BJ (cell line): ENCODE measurements at regions not wholly inside any gene's neighbourhood (a gene's known extent, or its start where the extent isn't known, plus 50 kb on each side); places are given as distances from the start of the nearest gene placed in this dataset.

Experiments
- CTCF ChIA-PET: fragments of 350-600 bp; formaldehyde crosslinking; extraction: SDS; loops from one replicate; lab custom pipeline; 2021; ENCODE audit warnings: antibody characterized with exemption, inconsistent platforms; lab: Yijun Ruan, JAX
- POLR2A ChIA-PET: fragments of 300-600 bp; sonication (Branson Sonifier 250); formaldehyde crosslinking; extraction: SDS; loops from one replicate; lab custom pipeline; 2021; ENCODE audit warnings: antibody characterized with exemption; lab: Charles Lee
- DNase-seq: peaks from one replicate; pipeline ENCODE4 v3.0.0-alpha.2; 2011; ENCODE audit warnings: low read depth
- H3K27me3 ChIP-seq: 2 replicates; pipeline ENCODE4 v1.6.0; 2011; ENCODE audit warnings: low read length; ENCODE audit not compliant: control insufficient read depth, insufficient read depth
- H3K36me3 ChIP-seq: 2 replicates; pipeline ENCODE4 v1.5.1; 2011; ENCODE audit warnings: low read length; ENCODE audit not compliant: control insufficient read depth, insufficient read depth
- H3K4me3 ChIP-seq: 2 replicates; pipeline ENCODE4 v1.5.1; 2011; ENCODE audit warnings: low read depth, mild to moderate bottlenecking, control low read depth, low read length
- TF ChIP-seq, protein P1 (sequence below): IDR thresholded peaks from 2 replicates; pipeline ENCODE4 v1.5.1; 2011; ENCODE audit warnings: low read depth, mild to moderate bottlenecking, control low read depth, inconsistent platforms, low read length, moderate library complexity; ENCODE audit not compliant: insufficient read depth

DNA sequence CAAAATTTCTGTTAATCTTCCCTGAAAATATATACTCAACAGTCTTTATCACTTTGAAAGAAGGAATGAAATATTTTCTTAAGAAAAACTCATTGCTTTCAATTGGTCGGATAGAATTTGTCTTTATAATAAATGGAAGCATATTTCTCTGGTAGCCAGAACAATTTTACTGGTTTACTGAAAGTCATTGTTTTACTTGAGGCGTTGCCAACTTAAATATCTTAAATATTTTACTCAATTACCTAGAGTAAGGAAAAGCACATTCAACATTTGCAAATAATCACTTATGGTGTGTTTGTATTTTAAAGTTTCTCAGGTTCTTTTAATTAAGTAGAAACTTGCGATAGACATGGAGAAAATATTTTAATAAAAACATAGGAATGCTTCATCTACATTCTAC, 1181.7 kb downstream of the EFNA5 start:
- no peaks in the 10 kb centered on the region for H3K27me3 ChIP-seq
- POLR2A ChIA-PET = no interaction called here
- no peaks in the 10 kb centered on the region for H3K36me3 ChIP-seq
- no peak for DNase-seq
- CTCF ChIA-PET = no interaction called here
- no peak overlapping the region for H3K4me3 ChIP-seq
- TF ChIP-seq, protein P1, sequence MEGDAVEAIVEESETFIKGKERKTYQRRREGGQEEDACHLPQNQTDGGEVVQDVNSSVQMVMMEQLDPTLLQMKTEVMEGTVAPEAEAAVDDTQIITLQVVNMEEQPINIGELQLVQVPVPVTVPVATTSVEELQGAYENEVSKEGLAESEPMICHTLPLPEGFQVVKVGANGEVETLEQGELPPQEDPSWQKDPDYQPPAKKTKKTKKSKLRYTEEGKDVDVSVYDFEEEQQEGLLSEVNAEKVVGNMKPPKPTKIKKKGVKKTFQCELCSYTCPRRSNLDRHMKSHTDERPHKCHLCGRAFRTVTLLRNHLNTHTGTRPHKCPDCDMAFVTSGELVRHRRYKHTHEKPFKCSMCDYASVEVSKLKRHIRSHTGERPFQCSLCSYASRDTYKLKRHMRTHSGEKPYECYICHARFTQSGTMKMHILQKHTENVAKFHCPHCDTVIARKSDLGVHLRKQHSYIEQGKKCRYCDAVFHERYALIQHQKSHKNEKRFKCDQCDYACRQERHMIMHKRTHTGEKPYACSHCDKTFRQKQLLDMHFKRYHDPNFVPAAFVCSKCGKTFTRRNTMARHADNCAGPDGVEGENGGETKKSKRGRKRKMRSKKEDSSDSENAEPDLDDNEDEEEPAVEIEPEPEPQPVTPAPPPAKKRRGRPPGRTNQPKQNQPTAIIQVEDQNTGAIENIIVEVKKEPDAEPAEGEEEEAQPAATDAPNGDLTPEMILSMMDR = no peak

DNA sequence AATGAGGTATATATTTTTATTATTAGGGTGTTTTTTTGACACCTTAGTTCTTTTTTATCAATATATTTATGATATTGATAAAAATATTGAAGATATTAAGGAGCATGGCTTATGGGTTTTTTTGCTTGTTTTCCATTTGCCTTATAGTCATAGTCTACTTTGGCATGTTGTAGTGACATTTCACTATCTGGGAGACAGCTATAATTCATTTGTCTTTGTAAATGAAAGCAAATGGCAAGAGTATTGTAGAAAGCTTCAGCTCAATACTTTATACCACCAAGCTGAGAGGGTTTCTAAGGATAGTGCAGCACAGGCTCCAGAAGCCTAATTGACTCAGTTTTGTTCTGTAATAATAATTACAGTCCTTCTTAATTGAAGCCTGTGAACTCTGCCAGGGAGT, 1182.3 kb downstream of the EFNA5 start:
- H3K36me3 ChIP-seq = no peaks in the 10 kb centered on the region
- H3K27me3 ChIP-seq = no peaks in the 10 kb centered on the region
- TF ChIP-seq, protein P1 = no peak
- ChIA-PET POLR2A (no interaction called here), CTCF (no interaction called here)
- no peak for DNase-seq
- no peak overlapping the region for H3K4me3 ChIP-seq

DNA sequence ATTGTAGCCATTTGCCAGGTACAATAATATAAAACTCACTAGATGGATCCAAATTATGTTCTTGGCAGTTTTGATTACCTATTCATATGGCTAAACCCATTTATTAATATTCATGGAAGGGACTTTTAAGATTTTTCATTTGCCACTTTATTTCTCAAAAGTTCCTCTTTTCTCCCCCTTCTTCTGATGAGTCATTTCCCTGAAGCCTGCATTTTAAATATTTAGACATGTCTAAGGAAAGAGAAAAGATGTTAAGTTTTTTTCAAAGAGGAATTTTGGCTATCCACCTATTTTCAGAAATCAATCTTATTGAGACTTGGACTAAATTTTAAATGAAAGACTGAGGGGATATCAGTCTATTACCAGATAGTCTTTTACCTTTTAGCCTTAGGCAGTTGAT, 1189.4 kb downstream of the EFNA5 start:
- POLR2A ChIA-PET = no interaction called here
- CTCF ChIA-PET = no interaction called here
- DNase-seq = no peak
- Histone ChIP-seq H3K4me3 (no peak overlapping the region), H3K27me3 (no peaks in the 10 kb centered on the region), H3K36me3 (no peaks in the 10 kb centered on the region)
- TF ChIP-seq, protein P1 = no peak

- Histone ChIP-seq H3K36me3 (no peaks in the 10 kb centered on the region), H3K27me3 (no peaks in the 10 kb centered on the region), H3K4me3 (no peak overlapping the region)
- ChIA-PET CTCF (no interaction called here), POLR2A (no interaction called here)
- TF ChIP-seq, protein P1 = no peak
- no peak for DNase-seq
Measured at GRCh38 chr5:106476630-106477029, 1194.1 kb downstream of the EFNA5 start.

DNA sequence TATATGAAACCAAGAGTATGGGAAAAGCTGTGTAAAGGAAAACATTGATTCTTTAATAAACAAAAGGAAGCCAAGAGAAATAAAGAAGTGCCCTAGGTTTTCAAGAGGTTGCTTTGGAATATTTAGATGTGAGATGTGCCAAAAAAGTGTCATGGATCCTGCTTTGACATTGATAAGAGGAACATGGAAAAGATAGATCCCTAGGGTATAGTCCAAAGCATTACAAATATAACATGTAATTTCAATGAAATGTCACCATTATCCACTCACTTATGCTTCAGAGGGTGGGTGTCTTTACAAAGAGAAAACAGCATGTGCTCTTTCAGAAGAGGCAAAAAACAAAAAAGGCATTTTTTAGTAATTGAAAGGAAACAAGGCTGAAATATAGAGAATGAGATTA, 1196.7 kb downstream of the EFNA5 start:
- no peaks in the 10 kb centered on the region for H3K36me3 ChIP-seq
- TF ChIP-seq, protein P1 = no peak
- ChIA-PET CTCF (no interaction called here), POLR2A (no interaction called here)
- H3K4me3 ChIP-seq = no peak overlapping the region
- no peaks in the 10 kb centered on the region for H3K27me3 ChIP-seq
- no peak for DNase-seq
